Astrocyte (in vitro differentiated cells and primary cell): ENCODE measurements at regions not wholly inside any gene's neighbourhood (a gene's known extent, or its start where the extent isn't known, plus 50 kb on each side); places are given as distances from the start of the nearest gene placed in this dataset.

Experiments used
- DNase-seq: peaks from one replicate; pipeline ENCODE4 v3.0.0-alpha.2; 2010; ENCODE audit warnings: low read depth
- FAIRE-seq: peaks from 2 replicates; lab custom pipeline; 2011; peaks lifted over from hg19 to GRCh38; lab: Jason Lieb, UNC
- H2AFZ ChIP-seq: 2 replicates; pipeline ENCODE4 v1.6.0; 2012; ENCODE audit warnings: low read depth, low read length, inconsistent platforms
- H3K27ac ChIP-seq: 2 replicates; pipeline ENCODE4 v1.5.1; 2011; ENCODE audit warnings: low read depth, low read length, inconsistent platforms
- H3K27me3 ChIP-seq: 2 replicates; pipeline ENCODE4 v1.6.0; 2011; ENCODE audit warnings: low read length, inconsistent platforms; ENCODE audit not compliant: insufficient read depth
- H3K36me3 ChIP-seq: 2 replicates; pipeline ENCODE4 v1.5.1; 2011; ENCODE audit warnings: low read length, inconsistent platforms; ENCODE audit not compliant: insufficient read depth
- H3K4me1 ChIP-seq: 2 replicates; pipeline ENCODE4 v1.5.1; 2011; ENCODE audit warnings: low read length, inconsistent platforms; ENCODE audit not compliant: insufficient read depth
- H3K4me2 ChIP-seq: 2 replicates; pipeline ENCODE4 v1.6.0; 2012; ENCODE audit warnings: low read length, inconsistent platforms
- H3K4me3 ChIP-seq: 2 replicates; pipeline ENCODE4 v1.5.1; 2011; ENCODE audit warnings: low read depth, mild to moderate bottlenecking, low read length, inconsistent platforms; ENCODE audit not compliant: insufficient read depth
- H3K79me2 ChIP-seq: 2 replicates; pipeline ENCODE4 v1.6.0; 2012; ENCODE audit warnings: mild to moderate bottlenecking, low read length, inconsistent platforms; ENCODE audit not compliant: insufficient read depth
- H3K9ac ChIP-seq: 2 replicates; pipeline ENCODE4 v1.6.0; 2012; ENCODE audit warnings: mild to moderate bottlenecking, low read length, inconsistent platforms
- H3K9me3 ChIP-seq: 2 replicates; pipeline ENCODE4 v1.5.1; 2012; ENCODE audit warnings: low read depth, mild to moderate bottlenecking, low read length, inconsistent platforms; ENCODE audit not compliant: insufficient read depth
- H4K20me1 ChIP-seq: 2 replicates; pipeline ENCODE4 v1.6.0; 2012; ENCODE audit warnings: low read length, inconsistent platforms; ENCODE audit not compliant: insufficient read depth
- H3K27ac Mint-ChIP-seq: one replicate; pipeline ENCODE4 v1.8.0; 2021; ENCODE audit warnings: mild to moderate bottlenecking, mixed read lengths; ENCODE audit not compliant: unreplicated experiment
- H3K27me3 Mint-ChIP-seq: one replicate; pipeline ENCODE4 v1.8.0; 2021; ENCODE audit warnings: low read depth, mixed read lengths; ENCODE audit not compliant: unreplicated experiment
- H3K36me3 Mint-ChIP-seq: one replicate; pipeline ENCODE4 v1.8.0; 2021; ENCODE audit warnings: low read depth, mixed read lengths; ENCODE audit not compliant: unreplicated experiment
- H3K4me1 Mint-ChIP-seq: one replicate; pipeline ENCODE4 v1.8.0; 2021; ENCODE audit warnings: low read depth, mixed read lengths; ENCODE audit not compliant: unreplicated experiment
- H3K4me3 Mint-ChIP-seq: one replicate; pipeline ENCODE4 v1.8.0; 2021; ENCODE audit warnings: mild to moderate bottlenecking, moderate library complexity, mixed read lengths; ENCODE audit not compliant: unreplicated experiment
- H3K9me3 Mint-ChIP-seq: one replicate; pipeline ENCODE4 v1.8.0; 2021; ENCODE audit warnings: mild to moderate bottlenecking, mixed read lengths; ENCODE audit not compliant: unreplicated experiment
- CTCF ChIP-seq: IDR thresholded peaks from 2 replicates; pipeline ENCODE4 v1.5.1; 2011; ENCODE audit warnings: low read depth, mild to moderate bottlenecking, inconsistent platforms, low read length, moderate library complexity; ENCODE audit not compliant: insufficient read depth
- EZH2 ChIP-seq: IDR thresholded peaks from 2 replicates; pipeline ENCODE4 v1.6.1; 2012; ENCODE audit warnings: mild to moderate bottlenecking, low read length, inconsistent platforms; ENCODE audit not compliant: insufficient read depth

- H3K4me3 ChIP-seq: no peak overlapping the region
- no peak for FAIRE-seq
- no peak overlapping the region for H3K4me2 ChIP-seq
- no peaks in the 10 kb centered on the region for H4K20me1 ChIP-seq
- no peaks in the 10 kb centered on the region for H3K27me3 ChIP-seq
- no peaks in the 10 kb centered on the region for H3K4me1 ChIP-seq
- no peaks in the 10 kb centered on the region for H3K79me2 ChIP-seq
- Mint-ChIP-seq H3K4me3 (no peak overlapping the region), H3K27me3 (no peaks in the 10 kb centered on the region), H3K36me3 (no peaks in the 10 kb centered on the region), H3K27ac (no peak overlapping the region), H3K9me3 (no peaks in the 10 kb centered on the region), H3K4me1 (peaks cover 5% of the 10 kb centered on the region)
- no peak overlapping the region for H2AFZ ChIP-seq
- no peak for TF ChIP-seq EZH2
- TF ChIP-seq CTCF: no peak
- no peaks in the 10 kb centered on the region for H3K9me3 ChIP-seq
- no peak overlapping the region for H3K9ac ChIP-seq
- no peak for DNase-seq
- no peak overlapping the region for H3K27ac ChIP-seq
- no peaks in the 10 kb centered on the region for H3K36me3 ChIP-seq
Observed at GRCh38 chr4:62482355-62482754, 1282.2 kb downstream of the ADGRL3 start.

GRCh38 chr4:62475596-62475995, 1275.5 kb downstream of the ADGRL3 start:
- Histone ChIP-seq H3K4me1 (no peaks in the 10 kb centered on the region), H3K9me3 (no peaks in the 10 kb centered on the region), H3K36me3 (no peaks in the 10 kb centered on the region), H3K4me2 (no peak overlapping the region), H3K27ac (no peak overlapping the region), H3K9ac (no peak overlapping the region), H3K79me2 (no peaks in the 10 kb centered on the region), H2AFZ (no peak overlapping the region), H4K20me1 (no peaks in the 10 kb centered on the region), H3K27me3 (no peaks in the 10 kb centered on the region), H3K4me3 (no peak overlapping the region)
- no peaks in the 10 kb centered on the region for H3K9me3 Mint-ChIP-seq
- no peak overlapping the region for H3K27ac Mint-ChIP-seq
- H3K4me1 Mint-ChIP-seq: peaks cover 2% of the 10 kb centered on the region
- H3K27me3 Mint-ChIP-seq: no peaks in the 10 kb centered on the region
- FAIRE-seq: no peak
- TF ChIP-seq CTCF (no peak), EZH2 (no peak)
- H3K36me3 Mint-ChIP-seq: no peaks in the 10 kb centered on the region
- H3K4me3 Mint-ChIP-seq: no peak overlapping the region
- no peak for DNase-seq

- Histone ChIP-seq H3K27ac (no peak overlapping the region), H3K27me3 (no peaks in the 10 kb centered on the region), H3K4me3 (no peak overlapping the region), H3K9me3 (no peaks in the 10 kb centered on the region), H2AFZ (no peak overlapping the region), H3K9ac (no peak overlapping the region), H3K36me3 (no peaks in the 10 kb centered on the region), H3K4me2 (no peak overlapping the region), H4K20me1 (no peaks in the 10 kb centered on the region), H3K4me1 (no peaks in the 10 kb centered on the region), H3K79me2 (no peaks in the 10 kb centered on the region)
- TF ChIP-seq EZH2 (no peak), CTCF (no peak)
- FAIRE-seq (no peak), DNase-seq (no peak)
- Mint-ChIP-seq H3K4me3 (no peak overlapping the region), H3K27me3 (no peaks in the 10 kb centered on the region), H3K9me3 (no peaks in the 10 kb centered on the region), H3K4me1 (peaks cover 2% of the 10 kb centered on the region), H3K36me3 (no peaks in the 10 kb centered on the region), H3K27ac (no peak overlapping the region)
Observed at GRCh38 chr4:62474802-62475201, 1274.7 kb downstream of the ADGRL3 start.
